NT2/D1 (cell line): ENCODE measurements at regions not wholly inside any gene's neighbourhood (a gene's known extent, or its start where the extent isn't known, plus 50 kb on each side); places are given as distances from the start of the nearest gene placed in this dataset.
"Not testable (repeated sequence)": the region's sequence is repeated elsewhere in the genome, so short reads cannot be mapped to it uniquely, and the experiment has no call there.

Experiments used
- SUZ12 ChIP-seq: IDR thresholded peaks from 2 replicates; pipeline ENCODE4 v1.6.1; 2011; ENCODE audit not compliant: insufficient read length, insufficient read depth; ENCODE audit errors: extremely low read depth
- YY1 ChIP-seq: IDR thresholded peaks from 2 replicates; pipeline ENCODE4 v1.6.1; 2011; ENCODE audit not compliant: insufficient read length, insufficient read depth
- ZNF274 ChIP-seq: IDR thresholded peaks from 2 replicates; pipeline ENCODE4 v1.6.1; 2011; ENCODE audit warnings: mild to moderate bottlenecking, low read depth, low read length

- not testable (repeated sequence) for TF ChIP-seq YY1, ZNF274, SUZ12
Measured at GRCh38 chrX:121437666-121438065, 390.3 kb downstream of the GLUD2 start.
